ENCODE measurements at regions not wholly inside any gene's neighbourhood (a gene's known extent, or its start where the extent isn't known, plus 50 kb on each side); places are given as distances from the start of the nearest gene placed in this dataset.

- H3K79me2 ChIP-seq (replicated peaks; ENCODE audit: insufficient read depth, low read length) = no peaks in the 10 kb centered on the region
- no peak overlapping the region for H2AFZ ChIP-seq (ENCODE audit: low read depth, low read length)
- no peak overlapping the region for H3K27ac ChIP-seq (ENCODE audit: low read length)
- H3K4me2 ChIP-seq (ENCODE audit: low read length) = no peak overlapping the region
- no peaks in the 10 kb centered on the region for H3K9me2 ChIP-seq (ENCODE audit: insufficient read depth, low read length)
- TF ChIP-seq RAD21 (conservative IDR thresholded peaks at IDR 0.05) = no peak
- TF ChIP-seq EP300 (conservative IDR thresholded peaks at IDR 0.05; ENCODE audit: poor library complexity, severe bottlenecking) = no peak
- no peak for TF ChIP-seq SMC3 (conservative IDR thresholded peaks at IDR 0.05; ENCODE audit: poor library complexity)
- TF ChIP-seq, protein P1, sequence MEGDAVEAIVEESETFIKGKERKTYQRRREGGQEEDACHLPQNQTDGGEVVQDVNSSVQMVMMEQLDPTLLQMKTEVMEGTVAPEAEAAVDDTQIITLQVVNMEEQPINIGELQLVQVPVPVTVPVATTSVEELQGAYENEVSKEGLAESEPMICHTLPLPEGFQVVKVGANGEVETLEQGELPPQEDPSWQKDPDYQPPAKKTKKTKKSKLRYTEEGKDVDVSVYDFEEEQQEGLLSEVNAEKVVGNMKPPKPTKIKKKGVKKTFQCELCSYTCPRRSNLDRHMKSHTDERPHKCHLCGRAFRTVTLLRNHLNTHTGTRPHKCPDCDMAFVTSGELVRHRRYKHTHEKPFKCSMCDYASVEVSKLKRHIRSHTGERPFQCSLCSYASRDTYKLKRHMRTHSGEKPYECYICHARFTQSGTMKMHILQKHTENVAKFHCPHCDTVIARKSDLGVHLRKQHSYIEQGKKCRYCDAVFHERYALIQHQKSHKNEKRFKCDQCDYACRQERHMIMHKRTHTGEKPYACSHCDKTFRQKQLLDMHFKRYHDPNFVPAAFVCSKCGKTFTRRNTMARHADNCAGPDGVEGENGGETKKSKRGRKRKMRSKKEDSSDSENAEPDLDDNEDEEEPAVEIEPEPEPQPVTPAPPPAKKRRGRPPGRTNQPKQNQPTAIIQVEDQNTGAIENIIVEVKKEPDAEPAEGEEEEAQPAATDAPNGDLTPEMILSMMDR (IDR thresholded peaks at IDR 0.05; ENCODE audit: poor library complexity, severe bottlenecking) = no peak
- TF ChIP-seq, protein P2, sequence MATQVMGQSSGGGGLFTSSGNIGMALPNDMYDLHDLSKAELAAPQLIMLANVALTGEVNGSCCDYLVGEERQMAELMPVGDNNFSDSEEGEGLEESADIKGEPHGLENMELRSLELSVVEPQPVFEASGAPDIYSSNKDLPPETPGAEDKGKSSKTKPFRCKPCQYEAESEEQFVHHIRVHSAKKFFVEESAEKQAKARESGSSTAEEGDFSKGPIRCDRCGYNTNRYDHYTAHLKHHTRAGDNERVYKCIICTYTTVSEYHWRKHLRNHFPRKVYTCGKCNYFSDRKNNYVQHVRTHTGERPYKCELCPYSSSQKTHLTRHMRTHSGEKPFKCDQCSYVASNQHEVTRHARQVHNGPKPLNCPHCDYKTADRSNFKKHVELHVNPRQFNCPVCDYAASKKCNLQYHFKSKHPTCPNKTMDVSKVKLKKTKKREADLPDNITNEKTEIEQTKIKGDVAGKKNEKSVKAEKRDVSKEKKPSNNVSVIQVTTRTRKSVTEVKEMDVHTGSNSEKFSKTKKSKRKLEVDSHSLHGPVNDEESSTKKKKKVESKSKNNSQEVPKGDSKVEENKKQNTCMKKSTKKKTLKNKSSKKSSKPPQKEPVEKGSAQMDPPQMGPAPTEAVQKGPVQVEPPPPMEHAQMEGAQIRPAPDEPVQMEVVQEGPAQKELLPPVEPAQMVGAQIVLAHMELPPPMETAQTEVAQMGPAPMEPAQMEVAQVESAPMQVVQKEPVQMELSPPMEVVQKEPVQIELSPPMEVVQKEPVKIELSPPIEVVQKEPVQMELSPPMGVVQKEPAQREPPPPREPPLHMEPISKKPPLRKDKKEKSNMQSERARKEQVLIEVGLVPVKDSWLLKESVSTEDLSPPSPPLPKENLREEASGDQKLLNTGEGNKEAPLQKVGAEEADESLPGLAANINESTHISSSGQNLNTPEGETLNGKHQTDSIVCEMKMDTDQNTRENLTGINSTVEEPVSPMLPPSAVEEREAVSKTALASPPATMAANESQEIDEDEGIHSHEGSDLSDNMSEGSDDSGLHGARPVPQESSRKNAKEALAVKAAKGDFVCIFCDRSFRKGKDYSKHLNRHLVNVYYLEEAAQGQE (IDR thresholded peaks at IDR 0.05; ENCODE audit: borderline replicate concordance) = no peak
- TF ChIP-seq EZH2 (IDR thresholded peaks at IDR 0.05; ENCODE audit: borderline replicate concordance, insufficient read depth, low read length, poor library complexity, severe bottlenecking) = no peak
- TF ChIP-seq MXI1 (conservative IDR thresholded peaks at IDR 0.05; ENCODE audit: poor library complexity, severe bottlenecking) = no peak
- no peak for TF ChIP-seq POLR2AphosphoS5 (IDR thresholded peaks at IDR 0.05)
- TF ChIP-seq TAF1 (IDR thresholded peaks at IDR 0.05; ENCODE audit: low read depth) = no peak
- no peaks in the 10 kb centered on the region for H3K36me3 ChIP-seq (ENCODE audit: insufficient read depth, low read length)
- H3K4me3 ChIP-seq (ENCODE audit: low read length) = no peak overlapping the region
- no peaks in the 10 kb centered on the region for H3F3A ChIP-seq (ENCODE audit: insufficient read depth, low read length, poor library complexity, severe bottlenecking)
- no peaks in the 10 kb centered on the region for H3K9me3 ChIP-seq (ENCODE audit: low read length)
- no peaks in the 10 kb centered on the region for H4K20me1 ChIP-seq (ENCODE audit: insufficient read depth)
- H3K9ac ChIP-seq (ENCODE audit: low read length) = no peak overlapping the region
- H3K27me3 ChIP-seq (ENCODE audit: insufficient read depth, low read depth, low read length) = no peaks in the 10 kb centered on the region
These were observed 302.5 kb downstream of the ZPLD1 start for GRCh38 chr3:102737353-102737752.

DNA sequence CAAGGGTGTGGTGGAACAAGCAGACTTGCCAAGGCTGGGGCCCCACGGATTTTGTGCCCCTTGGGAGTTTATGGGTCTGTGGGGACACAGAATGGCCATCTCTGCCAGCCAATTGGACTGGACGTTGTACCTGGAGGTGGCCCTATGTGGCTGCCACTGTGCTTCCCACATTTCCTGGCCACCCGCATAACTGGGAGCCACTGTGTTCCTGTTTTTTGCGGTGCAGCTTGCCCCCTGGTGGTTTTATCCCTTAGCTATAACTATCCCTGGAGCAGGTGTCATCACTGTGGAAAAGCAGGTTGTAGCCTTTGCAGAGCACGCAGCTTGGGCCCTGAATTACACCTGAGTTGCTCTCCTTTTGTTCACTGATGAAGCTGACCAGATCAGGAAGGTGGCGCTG lies 306.3 kb downstream of the ZPLD1 start:
- H3K9ac ChIP-seq (ENCODE audit: low read length) = no peak overlapping the region
- H3K27ac ChIP-seq (ENCODE audit: low read length) = no peak overlapping the region
- no peak overlapping the region for H3K4me3 ChIP-seq (ENCODE audit: low read length)
- H3F3A ChIP-seq (ENCODE audit: insufficient read depth, low read length, poor library complexity, severe bottlenecking) = no peaks in the 10 kb centered on the region
- H3K4me2 ChIP-seq (ENCODE audit: low read length) = no peak overlapping the region
- H3K9me2 ChIP-seq (ENCODE audit: insufficient read depth, low read length) = no peaks in the 10 kb centered on the region
- no peaks in the 10 kb centered on the region for H3K9me3 ChIP-seq (ENCODE audit: low read length)
- H4K20me1 ChIP-seq (ENCODE audit: insufficient read depth) = no peaks in the 10 kb centered on the region
- no peaks in the 10 kb centered on the region for H3K27me3 ChIP-seq (ENCODE audit: insufficient read depth, low read depth, low read length)
- no peaks in the 10 kb centered on the region for H3K79me2 ChIP-seq (replicated peaks; ENCODE audit: insufficient read depth, low read length)
- no peak overlapping the region for H2AFZ ChIP-seq (ENCODE audit: low read depth, low read length)
- H3K36me3 ChIP-seq (ENCODE audit: insufficient read depth, low read length) = no peaks in the 10 kb centered on the region
- TF ChIP-seq EZH2 (IDR thresholded peaks at IDR 0.05; ENCODE audit: borderline replicate concordance, insufficient read depth, low read length, poor library complexity, severe bottlenecking) (no peak), EP300 (conservative IDR thresholded peaks at IDR 0.05; ENCODE audit: poor library complexity, severe bottlenecking) (no peak), MXI1 (conservative IDR thresholded peaks at IDR 0.05; ENCODE audit: poor library complexity, severe bottlenecking) (no peak), TAF1 (IDR thresholded peaks at IDR 0.05; ENCODE audit: low read depth) (no peak), SMC3 (conservative IDR thresholded peaks at IDR 0.05; ENCODE audit: poor library complexity) (no peak), POLR2AphosphoS5 (IDR thresholded peaks at IDR 0.05) (no peak), RAD21 (conservative IDR thresholded peaks at IDR 0.05) (no peak)
- TF ChIP-seq, protein P1 (IDR thresholded peaks at IDR 0.05; ENCODE audit: poor library complexity, severe bottlenecking) = no peak
- TF ChIP-seq, protein P2 (IDR thresholded peaks at IDR 0.05; ENCODE audit: borderline replicate concordance) = no peak
